ENCODE measurements at regions not wholly inside any gene's neighbourhood (a gene's known extent, or its start where the extent isn't known, plus 50 kb on each side); places are given as distances from the start of the nearest gene placed in this dataset.

DNA sequence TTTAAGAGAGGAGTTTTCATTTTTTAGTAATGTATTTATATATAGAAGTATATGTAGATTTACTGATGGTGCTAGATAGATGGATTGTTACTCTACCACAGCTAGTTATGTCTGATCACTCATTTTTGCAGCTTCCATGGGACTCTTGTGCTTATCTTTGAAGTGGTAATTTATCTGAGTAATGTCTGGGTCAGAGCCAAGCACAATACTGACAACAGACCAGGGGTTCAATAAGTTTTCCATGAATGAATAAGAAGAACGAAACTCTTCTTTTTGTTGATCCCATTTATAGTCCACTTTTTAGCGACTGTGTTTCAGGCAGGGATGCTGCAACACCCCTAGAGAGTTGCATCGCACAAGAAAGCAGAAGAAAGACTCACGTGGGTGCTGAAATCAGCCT is 935.2 kb downstream of the PLA2G4A start:
- H3K27me3 ChIP-seq: no peaks in the 10 kb centered on the region
- no peaks in the 10 kb centered on the region for H3K36me3 ChIP-seq
- H3K9me3 ChIP-seq (replicated peaks): no peaks in the 10 kb centered on the region
- no peak overlapping the region for H3K27ac ChIP-seq
- H3K4me3 ChIP-seq: no peak overlapping the region
- no peak for DNase-seq
- no peaks in the 10 kb centered on the region for H3K4me1 ChIP-seq

DNA sequence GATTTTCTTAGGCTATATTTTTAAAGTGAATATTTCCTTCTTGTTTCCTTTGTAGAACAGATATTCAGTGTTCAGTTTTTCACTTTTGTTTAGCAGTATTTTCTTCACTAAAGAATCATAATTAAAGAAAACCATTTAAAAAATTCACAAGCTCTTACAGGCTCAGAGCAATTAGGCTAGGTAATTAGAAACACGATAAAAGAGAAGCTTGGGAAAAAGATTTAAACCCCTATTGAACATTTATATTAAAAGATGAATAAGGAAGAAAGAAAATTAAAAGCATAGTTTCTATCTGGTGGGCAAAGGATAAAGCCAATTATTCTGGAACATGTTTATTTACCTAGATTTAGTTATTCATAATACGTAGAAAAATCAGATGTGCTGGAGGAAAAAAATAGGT is 942.6 kb downstream of the PLA2G4A start:
- Histone ChIP-seq H3K27ac (no peak overlapping the region), H3K4me1 (no peaks in the 10 kb centered on the region), H3K27me3 (no peaks in the 10 kb centered on the region), H3K36me3 (no peaks in the 10 kb centered on the region), H3K4me3 (no peak overlapping the region), H3K9me3 (replicated peaks) (no peaks in the 10 kb centered on the region)
- DNase-seq: no peak

DNA sequence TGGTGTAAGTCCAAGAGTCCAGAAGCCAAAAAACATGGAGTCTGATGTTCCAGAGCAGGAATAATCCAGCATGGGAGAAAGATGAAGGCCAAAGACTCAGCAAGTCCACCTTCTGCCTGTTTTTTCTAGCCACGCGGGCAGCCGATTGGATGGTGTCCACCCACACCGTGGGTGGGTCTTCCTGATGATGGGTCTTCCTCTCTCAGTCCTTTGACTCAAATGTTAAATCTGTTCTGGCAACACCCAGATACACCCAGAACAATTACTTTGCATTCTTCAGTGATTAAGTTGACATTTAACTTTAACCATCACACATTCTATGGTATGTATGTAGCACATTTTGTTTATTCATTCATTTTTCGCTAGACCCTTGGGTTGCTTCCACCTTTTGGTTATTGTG is 944.4 kb downstream of the PLA2G4A start:
- no peaks in the 10 kb centered on the region for H3K27me3 ChIP-seq
- DNase-seq: no peak
- H3K9me3 ChIP-seq (replicated peaks): no peaks in the 10 kb centered on the region
- no peak overlapping the region for H3K27ac ChIP-seq
- no peak overlapping the region for H3K4me3 ChIP-seq
- no peaks in the 10 kb centered on the region for H3K36me3 ChIP-seq
- H3K4me1 ChIP-seq: no peaks in the 10 kb centered on the region

DNA sequence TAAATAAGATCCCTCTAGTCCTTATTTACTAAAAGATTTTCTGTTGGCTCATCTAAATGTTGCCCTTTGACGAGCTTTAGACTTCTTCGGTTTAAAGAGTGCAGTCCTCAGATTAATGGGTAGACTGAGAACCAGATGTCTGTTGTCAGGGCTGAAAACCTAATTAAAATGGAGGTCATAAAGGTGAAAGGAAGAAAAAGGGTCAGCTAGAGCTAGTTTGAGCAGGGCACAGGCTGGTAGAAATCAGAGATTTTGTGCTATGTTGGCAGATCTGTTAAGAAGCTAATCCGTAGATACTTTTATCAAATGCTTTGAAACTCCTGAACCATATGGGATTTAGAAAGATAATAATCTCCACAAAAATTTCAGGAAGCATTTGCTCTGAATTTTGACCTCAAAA is 959.0 kb downstream of the PLA2G4A start:
- DNase-seq: no peak
- H3K36me3 ChIP-seq: no peaks in the 10 kb centered on the region
- H3K4me3 ChIP-seq: no peak overlapping the region
- no peak overlapping the region for H3K27ac ChIP-seq
- no peaks in the 10 kb centered on the region for H3K27me3 ChIP-seq
- no peaks in the 10 kb centered on the region for H3K4me1 ChIP-seq
- H3K9me3 ChIP-seq (replicated peaks): no peaks in the 10 kb centered on the region

DNA sequence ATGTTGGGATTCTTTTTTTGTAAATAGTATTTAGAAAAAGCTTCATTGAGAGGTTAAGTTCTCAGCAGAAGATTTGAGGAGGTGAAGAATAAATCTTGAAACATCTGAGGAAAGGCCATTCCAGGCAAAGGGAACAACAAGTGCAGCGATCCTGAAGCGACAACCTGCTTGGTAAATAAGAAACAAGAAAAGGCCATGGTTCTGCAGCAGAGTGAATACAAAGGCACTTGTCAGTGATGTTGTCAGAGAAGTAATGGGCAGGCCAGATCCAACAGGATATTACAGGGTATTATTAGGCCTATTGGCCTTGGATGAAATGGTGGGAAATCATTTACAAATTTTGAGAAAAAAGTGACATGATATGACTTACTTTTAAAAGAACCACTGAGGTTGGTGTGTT is 960.0 kb downstream of the PLA2G4A start:
- Histone ChIP-seq H3K27me3 (no peaks in the 10 kb centered on the region), H3K9me3 (replicated peaks) (no peaks in the 10 kb centered on the region), H3K4me3 (no peak overlapping the region)

DNA sequence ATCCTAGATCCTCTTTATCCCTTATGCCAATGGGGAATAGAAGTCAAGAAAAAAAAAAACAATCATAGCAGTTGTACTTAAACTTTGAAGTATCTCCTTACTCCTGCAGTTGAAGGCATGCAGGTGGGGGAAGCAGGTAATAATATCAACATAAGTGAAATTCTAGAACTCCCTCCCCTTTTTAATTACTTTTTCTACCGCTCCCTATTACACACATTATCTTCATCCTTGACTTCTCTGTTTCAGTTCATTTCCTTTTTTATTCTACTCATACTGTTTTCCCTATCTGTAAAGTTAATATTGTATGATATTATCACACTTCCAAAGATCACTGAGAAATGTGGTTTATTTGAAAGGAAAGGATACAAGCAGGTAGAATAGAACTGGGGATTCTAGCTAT is 962.0 kb downstream of the PLA2G4A start:
- Histone ChIP-seq H3K4me1 (no peaks in the 10 kb centered on the region), H3K36me3 (no peaks in the 10 kb centered on the region), H3K9me3 (replicated peaks) (no peaks in the 10 kb centered on the region), H3K4me3 (no peak overlapping the region), H3K27me3 (no peaks in the 10 kb centered on the region), H3K27ac (no peak overlapping the region)
- DNase-seq: no peak

More for the DNA sequence above, 960.0 kb downstream of the PLA2G4A start:
- Histone ChIP-seq H3K4me1 (no peaks in the 10 kb centered on the region), H3K36me3 (no peaks in the 10 kb centered on the region), H3K27ac (no peak overlapping the region)
- no peak for DNase-seq

DNA sequence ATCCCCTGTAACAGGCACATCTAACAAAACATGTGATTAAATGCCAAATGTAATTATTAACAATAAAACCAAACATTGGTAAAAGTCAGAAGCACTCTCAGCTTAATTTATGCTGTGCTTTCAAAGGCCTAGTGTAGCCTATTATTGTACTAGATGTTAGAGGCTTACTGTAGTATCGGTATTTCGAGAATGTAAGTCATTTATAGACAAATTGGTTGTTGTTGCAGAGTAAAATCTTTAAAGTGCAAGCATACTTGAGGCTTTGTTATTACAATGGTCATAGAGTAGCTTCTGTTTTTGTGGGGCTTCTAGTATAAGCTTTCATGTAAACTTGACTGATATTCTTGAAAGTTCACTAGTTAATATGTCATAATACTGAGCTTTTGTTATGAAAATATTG is 965.8 kb downstream of the PLA2G4A start:
- H3K4me3 ChIP-seq: no peak overlapping the region
- DNase-seq: no peak
- H3K9me3 ChIP-seq (replicated peaks): no peaks in the 10 kb centered on the region
- no peaks in the 10 kb centered on the region for H3K4me1 ChIP-seq
- H3K36me3 ChIP-seq: no peaks in the 10 kb centered on the region
- no peaks in the 10 kb centered on the region for H3K27me3 ChIP-seq
- H3K27ac ChIP-seq: no peak overlapping the region

DNA sequence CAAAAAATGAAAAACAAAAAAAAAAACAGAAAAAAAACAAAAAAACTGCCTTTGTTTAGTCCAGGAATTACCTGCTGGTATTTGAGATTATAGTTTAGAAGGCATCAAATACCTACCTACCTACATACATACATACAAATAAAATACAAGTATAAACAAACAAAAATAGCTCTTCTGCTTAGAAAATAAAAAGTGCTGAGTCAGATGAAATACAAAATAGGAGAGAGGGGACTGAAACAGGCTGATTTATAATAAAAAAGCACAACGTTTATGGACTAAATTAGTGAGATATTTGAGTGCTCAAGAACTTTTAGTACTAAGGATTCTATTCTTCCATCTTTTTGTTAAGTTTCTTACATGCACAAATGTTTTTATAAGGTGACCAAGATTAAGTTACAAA is 980.8 kb downstream of the PLA2G4A start:
- H3K9me3 ChIP-seq (replicated peaks): no peaks in the 10 kb centered on the region
- H3K4me3 ChIP-seq: no peak overlapping the region
- no peaks in the 10 kb centered on the region for H3K27me3 ChIP-seq
- no peak for DNase-seq
- no peaks in the 10 kb centered on the region for H3K36me3 ChIP-seq
- no peak overlapping the region for H3K27ac ChIP-seq
- H3K4me1 ChIP-seq: no peaks in the 10 kb centered on the region

DNA sequence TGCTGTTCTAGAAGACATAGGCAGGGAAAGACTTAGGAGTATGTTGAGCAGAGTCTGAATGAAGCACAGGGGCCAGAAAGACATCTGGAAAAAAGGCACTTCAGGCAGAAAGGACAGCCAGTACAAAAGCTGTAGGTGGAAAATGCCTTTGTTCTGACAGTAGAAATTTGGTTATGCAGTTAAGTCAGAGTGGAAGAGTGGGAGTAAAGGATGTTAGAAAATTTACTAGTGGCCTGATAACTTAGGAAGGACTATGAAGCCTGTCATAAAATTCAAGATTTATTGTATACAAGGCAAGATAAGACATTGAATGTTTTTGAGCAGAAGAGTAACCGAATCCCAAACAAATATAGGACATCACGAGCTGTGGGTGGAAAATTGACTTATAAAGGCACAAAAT is 987.9 kb downstream of the PLA2G4A start:
- Histone ChIP-seq H3K9me3 (replicated peaks) (no peaks in the 10 kb centered on the region), H3K36me3 (no peaks in the 10 kb centered on the region), H3K4me1 (no peaks in the 10 kb centered on the region), H3K27me3 (no peaks in the 10 kb centered on the region), H3K27ac (no peak overlapping the region), H3K4me3 (no peak overlapping the region)
- no peak for DNase-seq

DNA sequence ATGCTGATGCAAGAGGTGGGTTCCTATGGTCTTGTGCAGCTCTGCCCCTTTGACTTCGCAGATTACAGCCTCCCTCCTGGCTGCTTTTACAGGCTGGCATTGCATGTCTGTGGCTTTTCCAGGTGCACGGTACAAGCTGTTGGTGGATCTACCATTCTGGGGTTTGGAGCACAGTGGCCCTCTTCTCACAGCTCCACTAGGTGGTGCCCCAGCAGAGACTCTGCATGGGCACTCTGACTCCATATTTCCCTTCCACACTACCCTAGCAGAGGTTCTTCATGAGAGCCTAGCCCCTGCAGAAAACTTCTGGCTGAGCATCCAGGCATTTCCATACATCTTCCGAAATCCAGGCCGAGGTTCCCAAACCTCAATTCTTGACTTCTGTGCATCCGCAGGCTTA is 989.0 kb downstream of the PLA2G4A start:
- H3K4me1 ChIP-seq: no peaks in the 10 kb centered on the region
- DNase-seq: peak in 1 of 2 experiments; percentile 24

DNA sequence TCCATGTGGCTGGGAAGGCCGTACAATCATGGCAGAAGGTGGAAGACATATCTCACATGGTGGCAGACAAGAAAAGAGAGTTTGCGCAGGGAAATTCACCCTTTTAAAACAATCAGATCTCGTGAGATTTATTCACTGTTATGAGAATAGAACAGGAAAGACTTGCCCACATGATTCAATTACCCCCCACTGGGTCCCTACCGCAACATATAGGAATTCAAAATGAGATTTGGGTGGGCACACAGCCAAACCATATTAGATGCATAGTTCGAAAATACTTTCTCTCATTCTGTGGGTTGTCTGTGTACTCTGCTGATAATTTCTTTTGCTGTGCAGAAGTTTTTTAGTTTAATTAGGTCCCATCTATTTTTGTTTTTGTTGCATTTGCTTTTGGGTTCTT is 990.3 kb downstream of the PLA2G4A start:
- peak; percentile 6 to 18 for DNase-seq
- Histone ChIP-seq H3K36me3 (no peaks in the 10 kb centered on the region), H3K27me3 (no peaks in the 10 kb centered on the region), H3K4me1 (no peaks in the 10 kb centered on the region), H3K9me3 (replicated peaks) (no peaks in the 10 kb centered on the region), H3K27ac (no peak overlapping the region), H3K4me3 (no peak overlapping the region)

More for the DNA sequence above, 989.0 kb downstream of the PLA2G4A start:
- Histone ChIP-seq H3K27ac (no peak overlapping the region), H3K9me3 (replicated peaks) (no peaks in the 10 kb centered on the region), H3K27me3 (no peaks in the 10 kb centered on the region), H3K4me3 (no peak overlapping the region), H3K36me3 (no peaks in the 10 kb centered on the region)

DNA sequence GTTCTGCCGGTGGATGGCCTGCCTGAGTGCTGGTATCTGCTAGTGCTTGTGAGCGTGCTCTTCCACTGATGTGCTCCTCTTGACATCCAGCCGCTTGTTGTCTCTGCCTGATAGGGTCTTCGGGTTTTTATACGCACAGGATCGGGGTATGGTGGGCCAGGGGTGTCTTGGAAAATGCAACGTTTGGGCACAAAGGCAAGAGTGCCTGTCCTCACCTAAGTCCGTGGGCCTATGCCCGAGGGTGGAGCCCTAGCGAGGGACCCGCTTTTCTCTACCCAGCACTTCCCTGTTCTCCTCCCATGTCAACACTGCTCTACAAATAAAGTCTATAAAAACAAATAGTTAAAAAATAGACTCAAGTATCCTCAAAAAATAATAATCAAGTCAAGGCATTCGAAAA is 1007.8 kb downstream of the PLA2G4A start:
- Histone ChIP-seq H3K4me3 (no peak overlapping the region), H3K4me1 (peaks cover 4% of the 10 kb centered on the region; the same call in 1 of the 2 replicates), H3K36me3 (no peaks in the 10 kb centered on the region), H3K27me3 (no peaks in the 10 kb centered on the region), H3K27ac (no peak overlapping the region), H3K9me3 (replicated peaks) (no peaks in the 10 kb centered on the region)
- DNase-seq: no peak

DNA sequence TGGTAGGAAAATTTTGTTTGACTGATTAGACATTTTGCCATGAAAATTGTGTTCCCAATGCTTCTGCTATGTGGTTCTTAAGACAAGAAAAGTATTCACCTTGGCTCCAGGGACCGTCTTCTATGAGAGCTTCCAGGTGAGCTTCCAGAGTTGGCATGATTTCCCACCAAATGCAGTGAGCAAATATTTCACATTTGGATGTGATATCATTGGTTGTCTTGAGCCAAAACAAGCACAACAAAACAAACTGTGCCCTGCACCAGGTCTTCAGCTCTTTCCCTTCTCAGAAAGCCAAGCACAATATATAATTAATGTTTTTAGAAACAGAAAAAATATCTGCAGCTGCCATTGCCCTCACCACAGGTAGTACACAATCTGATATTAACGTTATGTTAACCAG is 1009.0 kb downstream of the PLA2G4A start:
- Histone ChIP-seq H3K27me3 (no peaks in the 10 kb centered on the region), H3K27ac (no peak overlapping the region), H3K4me3 (no peak overlapping the region), H3K9me3 (replicated peaks) (no peaks in the 10 kb centered on the region), H3K4me1 (peaks cover 4% of the 10 kb centered on the region; the same call in 1 of the 2 replicates), H3K36me3 (no peaks in the 10 kb centered on the region)
- DNase-seq: no peak

DNA sequence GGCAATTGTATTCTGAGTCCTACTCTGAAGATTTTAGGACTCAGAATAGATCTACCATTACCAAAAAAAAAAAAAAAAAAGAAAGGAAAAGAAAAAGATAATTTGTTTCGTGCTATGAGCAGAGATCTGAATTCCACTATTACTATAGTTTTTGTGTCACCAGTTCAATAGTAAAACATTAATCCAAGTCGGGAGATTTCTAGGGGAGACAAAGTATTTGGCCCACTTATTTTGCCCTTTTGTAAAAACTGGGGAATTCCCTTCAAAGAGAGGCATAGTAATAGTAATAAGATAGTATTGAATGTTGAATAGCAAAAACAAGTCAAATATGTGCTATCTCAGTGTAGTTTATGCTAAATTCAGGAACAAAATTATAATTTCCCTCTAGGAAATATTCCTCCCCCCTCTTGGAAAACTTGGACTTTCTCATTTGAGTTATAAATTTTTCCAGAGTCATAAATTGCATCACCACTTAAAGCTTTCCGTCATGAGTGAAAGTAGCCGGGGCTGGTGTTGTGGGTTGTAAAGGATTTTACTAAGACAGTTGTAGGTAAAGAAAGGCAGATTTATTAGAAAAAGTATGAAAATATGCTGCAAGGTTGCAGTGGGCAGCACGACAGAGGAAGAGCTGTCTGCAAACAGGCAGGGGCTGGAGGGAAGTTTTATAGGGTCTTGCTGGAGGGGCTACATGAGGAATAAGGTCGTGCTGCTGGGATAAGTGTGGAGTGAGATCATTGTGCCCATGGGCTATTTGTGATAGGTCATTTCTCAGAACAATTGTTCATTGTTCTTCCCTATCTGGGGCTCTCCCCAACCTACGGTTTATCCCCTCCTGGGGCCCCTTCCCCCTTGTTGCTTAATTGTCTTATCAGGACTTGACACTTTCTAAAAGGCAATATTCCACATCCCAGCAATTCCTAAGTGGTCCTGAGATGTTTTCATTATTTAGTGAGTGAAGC is 1009.9 kb downstream of the PLA2G4A start:
- H3K4me1 ChIP-seq: peaks cover 4% of the 10 kb centered on the region; the same call in 1 of the 2 replicates
- no peaks in the 10 kb centered on the region for H3K9me3 ChIP-seq (replicated peaks)
- no peak overlapping the region for H3K4me3 ChIP-seq
- H3K36me3 ChIP-seq: no peaks in the 10 kb centered on the region
- DNase-seq: peak; percentile 2 to 21
- H3K27ac ChIP-seq: no peak overlapping the region
- H3K27me3 ChIP-seq: no peaks in the 10 kb centered on the region

DNA sequence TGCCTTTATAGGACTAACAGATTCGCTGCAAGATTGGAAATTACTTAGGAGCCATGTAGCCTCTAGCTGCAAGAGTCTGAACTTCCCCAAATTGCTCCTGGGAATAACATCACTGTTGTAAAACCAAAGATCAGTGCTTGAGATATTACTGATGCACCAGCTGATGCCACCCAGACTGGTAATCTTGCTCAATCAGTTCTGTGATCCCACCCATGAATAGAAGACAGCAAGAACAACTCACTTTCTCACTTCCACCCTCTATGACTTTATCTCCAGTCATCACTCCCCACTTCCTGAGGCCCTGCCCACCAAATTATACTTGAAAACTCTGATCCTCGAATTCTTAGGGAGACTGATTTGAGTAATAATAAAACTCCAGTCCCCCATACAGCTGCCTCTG is 1011.1 kb downstream of the PLA2G4A start:
- Histone ChIP-seq H3K36me3 (no peaks in the 10 kb centered on the region), H3K4me1 (peaks cover 4% of the 10 kb centered on the region; the same call in 1 of the 2 replicates), H3K9me3 (replicated peaks) (no peaks in the 10 kb centered on the region), H3K27me3 (no peaks in the 10 kb centered on the region), H3K4me3 (no peak overlapping the region), H3K27ac (no peak overlapping the region)
- peak in 1 of 2 experiments; percentile 1 for DNase-seq

DNA sequence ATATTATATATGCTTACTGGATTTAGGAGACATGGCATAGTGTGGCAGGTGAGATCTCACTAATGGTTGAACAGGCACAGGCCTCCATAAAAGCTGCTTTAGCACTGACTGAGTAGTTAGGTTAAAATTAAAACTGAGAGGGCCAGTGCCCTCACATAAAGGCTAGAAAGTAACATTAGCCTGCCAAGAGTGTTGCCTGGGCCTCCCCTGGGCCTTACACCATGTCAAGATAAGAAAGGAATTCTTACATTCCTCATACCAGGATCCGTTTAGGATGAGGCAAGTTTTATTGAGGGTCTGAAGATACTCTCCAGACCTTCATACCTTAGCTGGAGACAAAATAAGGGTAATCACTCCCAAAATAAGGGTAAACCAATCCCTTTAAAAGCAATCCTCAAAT is 1011.8 kb downstream of the PLA2G4A start:
- Histone ChIP-seq H3K27ac (no peak overlapping the region), H3K9me3 (replicated peaks) (no peaks in the 10 kb centered on the region), H3K36me3 (no peaks in the 10 kb centered on the region), H3K4me3 (no peak overlapping the region), H3K4me1 (peaks cover 4% of the 10 kb centered on the region; the same call in 1 of the 2 replicates), H3K27me3 (no peaks in the 10 kb centered on the region)
- DNase-seq: no peak
